H1 (cell line): ENCODE measurements at regions not wholly inside any gene's neighbourhood (a gene's known extent, or its start where the extent isn't known, plus 50 kb on each side); places are given as distances from the start of the nearest gene placed in this dataset.

Experiments used
- CTCF ChIA-PET: fragments of 300-600 bp; sonication (Branson Sonifier 250); formaldehyde crosslinking; loops from one replicate; lab custom pipeline; 2021; ENCODE audit not compliant: partially characterized antibody; lab: Charles Lee
- POLR2A ChIA-PET: fragments of 300-600 bp; sonication (Branson Sonifier 250); formaldehyde crosslinking; loops from one replicate; lab custom pipeline; 2021; ENCODE audit warnings: inconsistent platforms; ENCODE audit not compliant: partially characterized antibody; lab: Charles Lee
- DNase-seq, 2 experiments: peaks; one replicate each; pipeline versions ENCODE4 v3.0.0 to v3.0.0-alpha.2; 2010 to 2022; ENCODE audit warnings: low spot score in 2 of 2, low read depth in 1 of 2, mixed read lengths in 1 of 2
- FAIRE-seq: peaks from 2 replicates; lab custom pipeline; 2011; peaks lifted over from hg19 to GRCh38; lab: Jason Lieb, UNC
- H2AFZ ChIP-seq: 2 replicates; pipeline ENCODE4 v1.8.1; 2012; ENCODE audit warnings: low read length, inconsistent platforms
- H2AK5ac ChIP-seq: 2 replicates; pipeline ENCODE4 v1.6.1; 2013; ENCODE audit warnings: low read depth, low read length
- H2BK120ac ChIP-seq: replicated peaks from 2 replicates; pipeline ENCODE3; 2013; ENCODE audit warnings: low read depth, low read length, inconsistent platforms
- H2BK12ac ChIP-seq: 2 replicates; pipeline ENCODE4 v1.6.1; 2013; ENCODE audit warnings: low read depth, low read length
- H2BK15ac ChIP-seq: 2 replicates; pipeline ENCODE4 v1.6.1; 2013; ENCODE audit warnings: low read length
- H2BK20ac ChIP-seq: 2 replicates; pipeline ENCODE4 v1.6.1; 2013; ENCODE audit warnings: low read length
- H2BK5ac ChIP-seq: 2 replicates; pipeline ENCODE4 v1.6.1; 2013; ENCODE audit warnings: low read depth, low read length
- H3K14ac ChIP-seq: 2 replicates; pipeline ENCODE4 v1.6.1; 2013; ENCODE audit warnings: inconsistent platforms; ENCODE audit not compliant: insufficient read length
- H3K18ac ChIP-seq: 2 replicates; pipeline ENCODE4 v1.6.1; 2013; ENCODE audit warnings: low read length; ENCODE audit errors: extremely low read depth
- H3K23ac ChIP-seq: 2 replicates; pipeline ENCODE4 v1.6.1; 2013; ENCODE audit warnings: inconsistent platforms; ENCODE audit not compliant: insufficient read length
- H3K23me2 ChIP-seq: 2 replicates; pipeline ENCODE4 v1.6.1; 2013; ENCODE audit warnings: low read depth, low read length
- H3K27ac ChIP-seq: 2 replicates; pipeline ENCODE4 v1.6.1; 2011; ENCODE audit warnings: low read depth, low read length, inconsistent platforms
- H3K27me3 ChIP-seq, 4 experiments: replicated peaks in 1 of 4; 1 replicate in 1 of 4; 2 replicates in 3 of 4; pipeline versions ENCODE4 v1.6.1 to v1.8.1; 2011 to 2013; ENCODE audit warnings: low read length in 3 of 4, mild to moderate bottlenecking in 3 of 4, inconsistent platforms in 2 of 4, mixed read lengths in 2 of 4, moderate library complexity in 1 of 4; ENCODE audit not compliant: control insufficient read depth in 3 of 4, insufficient read depth in 3 of 4; ENCODE audit errors: extremely low read depth in 1 of 4
- H3K36me3 ChIP-seq, 4 experiments: 2 replicates each; pipeline versions ENCODE4 v1.6.1 to v1.8.1; 2011 to 2013; ENCODE audit warnings: mild to moderate bottlenecking in 4 of 4, low read length in 3 of 4, moderate library complexity in 2 of 4, control low read depth in 1 of 4, inconsistent platforms in 1 of 4; ENCODE audit not compliant: insufficient read depth in 4 of 4, control insufficient read depth in 2 of 4
- H3K4ac ChIP-seq: replicated peaks from 2 replicates; pipeline ENCODE3; 2013; ENCODE audit warnings: low read length, low read depth, mixed read lengths, inconsistent platforms; ENCODE audit not compliant: insufficient read length
- H3K4me1 ChIP-seq, 4 experiments: replicated peaks in 1 of 4; 1 replicate in 1 of 4; 2 replicates in 3 of 4; pipeline versions ENCODE4 v1.6.1 to v1.8.1; 2011 to 2013; ENCODE audit warnings: low read length in 3 of 4, inconsistent platforms in 2 of 4, mixed read lengths in 1 of 4; ENCODE audit not compliant: insufficient read depth in 4 of 4, control insufficient read depth in 3 of 4
- H3K4me2 ChIP-seq, 2 experiments: 2 replicates each; pipeline versions ENCODE4 v1.6.1 to v1.8.1; 2011 to 2013; ENCODE audit warnings: low read depth in 2 of 2, low read length in 2 of 2, control low read depth in 1 of 2, inconsistent platforms in 1 of 2, mild to moderate bottlenecking in 1 of 2; ENCODE audit not compliant: insufficient read depth in 1 of 2
- H3K4me3 ChIP-seq, 4 experiments: fragments of 200-600, 300-600 bp in 1 of 4; sonication (generic), shearing (Covaris generic), sonication (Bioruptor Twin) in 1 of 4; 2 replicates each; pipeline versions ENCODE4 v1.5.1 to v1.8.1; 2011 to 2016; ENCODE audit warnings: low read length in 4 of 4, low read depth in 3 of 4, control low read depth in 2 of 4, inconsistent platforms in 2 of 4, mild to moderate bottlenecking in 2 of 4, mixed read lengths in 1 of 4, moderate library complexity in 1 of 4; ENCODE audit not compliant: insufficient read depth in 2 of 4; ENCODE audit errors: extremely low read depth in 1 of 4
- H3K56ac ChIP-seq: replicated peaks from 2 replicates; pipeline ENCODE3; 2013; ENCODE audit warnings: low read depth, mild to moderate bottlenecking, mixed read lengths, low read length, inconsistent platforms; ENCODE audit not compliant: insufficient read length
- H3K79me1 ChIP-seq: 2 replicates; pipeline ENCODE4 v1.6.1; 2013; ENCODE audit warnings: low read depth, low read length, control low read depth
- H3K79me2 ChIP-seq, 2 experiments: 2 replicates each; pipeline versions ENCODE4 v1.6.1 to v1.8.1; 2012 to 2013; ENCODE audit warnings: low read length in 2 of 2, mild to moderate bottlenecking in 2 of 2, inconsistent platforms in 1 of 2; ENCODE audit not compliant: insufficient read depth in 2 of 2, control insufficient read depth in 1 of 2
- H3K9ac ChIP-seq, 4 experiments: replicated peaks in 1 of 4; 1 replicate in 1 of 4; 2 replicates in 3 of 4; pipeline versions ENCODE4 v1.6.1 to v1.8.1; 2011 to 2013; ENCODE audit warnings: low read depth in 3 of 4, low read length in 3 of 4, control low read depth in 2 of 4, mild to moderate bottlenecking in 2 of 4, moderate library complexity in 2 of 4, inconsistent platforms in 1 of 4; ENCODE audit errors: extremely low read depth in 1 of 4
- H3K9me3 ChIP-seq, 2 experiments: 2 replicates each; pipeline versions ENCODE4 v1.6.1 to v1.8.1; 2012 to 2013; ENCODE audit warnings: mild to moderate bottlenecking in 2 of 2, moderate library complexity in 2 of 2, control low read depth in 1 of 2, inconsistent platforms in 1 of 2, low read depth in 1 of 2, low read length in 1 of 2, mixed read lengths in 1 of 2; ENCODE audit not compliant: insufficient read depth in 2 of 2
- H4K20me1 ChIP-seq, 2 experiments: replicated peaks in 1 of 2; 2 replicates each; pipeline versions ENCODE3 to v1.8.1; 2011 to 2013; ENCODE audit warnings: inconsistent platforms in 2 of 2, low read length in 2 of 2, mild to moderate bottlenecking in 1 of 2; ENCODE audit not compliant: insufficient read depth in 2 of 2, control insufficient read depth in 1 of 2
- H4K5ac ChIP-seq: 2 replicates; pipeline ENCODE4 v1.6.1; 2013; ENCODE audit warnings: low read length, low read depth, mixed read lengths, inconsistent platforms; ENCODE audit not compliant: insufficient read length
- H4K8ac ChIP-seq: 2 replicates; pipeline ENCODE4 v1.8.0; 2013; ENCODE audit warnings: mild to moderate bottlenecking, moderate library complexity, low read length, inconsistent platforms; ENCODE audit not compliant: insufficient read depth; ENCODE audit errors: extremely low read depth
- H4K91ac ChIP-seq: replicated peaks from 2 replicates; pipeline ENCODE3; 2013; ENCODE audit warnings: low read length, mixed read lengths, inconsistent platforms; ENCODE audit not compliant: insufficient read length
- ATF3 ChIP-seq: IDR thresholded peaks from 2 replicates; pipeline ENCODE4 v1.6.1; 2011; ENCODE audit warnings: low read depth, mild to moderate bottlenecking, low read length; ENCODE audit not compliant: insufficient read depth
- BCL11A ChIP-seq, 2 experiments: IDR thresholded peaks; one replicate each; pipeline ENCODE4 v1.6.1; 2011; ENCODE audit warnings: low read depth in 2 of 2, low read length in 2 of 2, mild to moderate bottlenecking in 2 of 2
- BRCA1 ChIP-seq: IDR thresholded peaks from 2 replicates; pipeline ENCODE4 v1.6.1; 2012; ENCODE audit warnings: low read depth, low read length, improper control_type of control experiment
- CTCF ChIP-seq, 3 experiments: IDR thresholded peaks; 1 replicate in 2 of 3; 2 replicates in 1 of 3; pipeline versions ENCODE4 v1.5.1 to v1.6.1; 2011; ENCODE audit warnings: low read length in 3 of 3, mild to moderate bottlenecking in 3 of 3, inconsistent platforms in 2 of 3, low read depth in 1 of 3, moderate library complexity in 1 of 3; ENCODE audit not compliant: insufficient read depth in 1 of 3; ENCODE audit errors: control extremely low read depth in 1 of 3
- JUN ChIP-seq: IDR thresholded peaks from 2 replicates; pipeline ENCODE4 v1.6.1; 2011; ENCODE audit warnings: low read depth, mild to moderate bottlenecking, improper control_type of control experiment, low read length
- KDM1A ChIP-seq: fragments of 200-600, 300-600 bp; sonication (generic); IDR thresholded peaks from 2 replicates; pipeline ENCODE4 v1.7.1; 2016; ENCODE audit warnings: mild to moderate bottlenecking, low read length, borderline replicate concordance
- NANOG ChIP-seq: IDR thresholded peaks from 2 replicates; pipeline ENCODE4 v1.6.1; 2011; ENCODE audit warnings: low read length, low read depth, mild to moderate bottlenecking, inconsistent platforms; ENCODE audit not compliant: insufficient read depth, poor library complexity, severe bottlenecking
- POLR2A ChIP-seq, 2 experiments: IDR thresholded peaks; 1 replicate in 1 of 2; 2 replicates in 1 of 2; pipeline ENCODE4 v1.6.1; 2011; ENCODE audit warnings: low read depth in 2 of 2, low read length in 2 of 2, mild to moderate bottlenecking in 2 of 2; ENCODE audit errors: control extremely low read depth in 1 of 2
- POLR2AphosphoS5 ChIP-seq: IDR thresholded peaks from 2 replicates; pipeline ENCODE4 v1.6.1; 2011; ENCODE audit warnings: low read depth, low read length
- SP1 ChIP-seq: IDR thresholded peaks from 2 replicates; pipeline ENCODE4 v1.6.1; 2011; ENCODE audit warnings: low read depth, low read length
- TAF1 ChIP-seq: IDR thresholded peaks from 2 replicates; pipeline ENCODE4 v1.6.1; 2011; ENCODE audit warnings: mild to moderate bottlenecking, low read depth, low read length
- WGBS, 2 experiments: shearing (Covaris generic) in 1 of 2; methylation state at CpG; one replicate each; pipeline versions ENCODE4 v1.1.6 to v1.1.7; 2013 to 2015; ENCODE audit warnings: low lambda C conversion rate in 2 of 2, mixed read lengths in 2 of 2, inconsistent platforms in 1 of 2, low coverage in 1 of 2, missing lambda C conversion rate in 1 of 2; ENCODE audit not compliant: insufficient replicate concordance in 2 of 2, insufficient coverage in 1 of 2, insufficient read length in 1 of 2; ENCODE audit errors: extremely low coverage in 1 of 2, missing lambda C conversion rate in 1 of 2; 5-methylcytosine and 5-hydroxymethylcytosine counted together

GRCh38 chr1:29574871-29575270 lies 338.5 kb downstream of the PTPRU start:
- Histone ChIP-seq H3K56ac (no peak overlapping the region), H3K9me3 (no peaks in the 10 kb centered on the region), H2AK5ac (no peak overlapping the region), H3K27me3 (no peaks in the 10 kb centered on the region), H3K36me3 (no peaks in the 10 kb centered on the region; a peak in 1 of 8 replicates), H3K4me1 (peaks cover 0 to 7% (median 2%) of the 10 kb centered on the region in 4 experiments; a peak in 4 of 7 replicates), H2BK15ac (no peak overlapping the region), H3K79me1 (no peaks in the 10 kb centered on the region), H2BK120ac (no peak overlapping the region), H4K20me1 (no peaks in the 10 kb centered on the region), H4K5ac (no peak overlapping the region), H3K14ac (no peak overlapping the region), H3K23me2 (no peaks in the 10 kb centered on the region), H3K79me2 (no peaks in the 10 kb centered on the region), H3K9ac (no peak overlapping the region), H3K4me3 (no peak overlapping the region), H2BK20ac (no peak overlapping the region), H2BK5ac (no peak overlapping the region), H2AFZ (no peak overlapping the region), H3K4me2 (no peak overlapping the region), H3K23ac (no peak overlapping the region), H3K18ac (no peak overlapping the region), H4K91ac (no peak overlapping the region), H3K4ac (no peak overlapping the region), H2BK12ac (no peak overlapping the region), H3K27ac (no peak overlapping the region), H4K8ac (no peak overlapping the region)
- POLR2A ChIA-PET: no interaction called here
- 92% methylated on average over 2 of the region's 2 CpGs; no CpG with 5 or more reads in 1 of the 2 experiments for WGBS, 2 experiments
- FAIRE-seq: no peak
- CTCF ChIA-PET: interaction anchor here (1.0 kb wide), 1 partner anchor 23 kb away, joined by 3 read pairs; no protein-coding TSS in a partner anchor
- DNase-seq: no peak
- TF ChIP-seq CTCF (IDR thresholded peaks at IDR 0.05; ENCODE audit: control extremely low read depth in 1 of 3, insufficient read depth in 1 of 3, low read depth in 1 of 3, low read length in 3 of 3) (no peak), KDM1A (no peak), TAF1 (no peak), POLR2AphosphoS5 (no peak), ATF3 (no peak), JUN (no peak), NANOG (no peak), BRCA1 (no peak), POLR2A (IDR thresholded peaks at IDR 0.05; ENCODE audit: control extremely low read depth in 1 of 2, low read depth in 2 of 2, low read length in 2 of 2) (no peak), BCL11A (IDR thresholded peaks at IDR 0.05; ENCODE audit: low read depth in 2 of 2, low read length in 2 of 2) (no peak), SP1 (no peak)
